DND-41 (cell line): ENCODE measurements at regions not wholly inside any gene's neighbourhood (a gene's known extent, or its start where the extent isn't known, plus 50 kb on each side); places are given as distances from the start of the nearest gene placed in this dataset.

Source experiments
- CTCF ChIP-seq: IDR thresholded peaks from 2 replicates; pipeline ENCODE4 v1.5.1; 2012; ENCODE audit warnings: borderline replicate concordance, low read length, moderate library complexity, mild to moderate bottlenecking; ENCODE audit not compliant: poor library complexity, severe bottlenecking; ENCODE audit errors: extremely low read depth
- EZH2 ChIP-seq: IDR thresholded peaks from 3 replicates; pipeline ENCODE4 v1.6.1; 2012; ENCODE audit warnings: borderline replicate concordance, low read depth, mild to moderate bottlenecking, moderate library complexity, low read length, inconsistent platforms; ENCODE audit not compliant: severe bottlenecking

- no peak for TF ChIP-seq CTCF
- no peak for TF ChIP-seq EZH2
These were observed 119.3 kb downstream of the GLI2 start for GRCh38 chr2:120854766-120855530.
